HEK293 (cell line): ENCODE measurements at regions not wholly inside any gene's neighbourhood (a gene's known extent, or its start where the extent isn't known, plus 50 kb on each side); places are given as distances from the start of the nearest gene placed in this dataset.

Source experiments
- CTCF ChIA-PET: fragments of 350-600 bp; formaldehyde crosslinking; extraction: SDS; loops from one replicate; lab custom pipeline; 2021; ENCODE audit warnings: antibody characterized with exemption; lab: Yijun Ruan, JAX
- POLR2A ChIA-PET: fragments of 300-600 bp; formaldehyde crosslinking; extraction: SDS; loops from one replicate; lab custom pipeline; 2020; ENCODE audit warnings: antibody characterized with exemption, inconsistent platforms; lab: Yijun Ruan, JAX
- H3K27ac ChIP-seq: fragments of 200-500 bp; sonication (Bioruptor generic); 2 replicates; pipeline ENCODE4 v1.5.1; 2014; ENCODE audit warnings: low read depth, low read length, control low read depth, inconsistent platforms; ENCODE audit errors: extremely low read depth
- H3K36me3 ChIP-seq, 2 experiments: fragments of 200-500 bp in 1 of 2; sonication (Bioruptor generic) in 1 of 2; 1 replicate in 1 of 2; 2 replicates in 1 of 2; pipeline ENCODE4 v1.5.1; 2014 to 2017; ENCODE audit warnings: inconsistent platforms in 2 of 2, low read length in 2 of 2; ENCODE audit not compliant: control insufficient read depth in 2 of 2, insufficient read depth in 1 of 2
- H3K4me1 ChIP-seq: fragments of 200-500 bp; sonication (Bioruptor generic); 2 replicates; pipeline ENCODE4 v1.5.1; 2014; ENCODE audit warnings: mild to moderate bottlenecking, low read length, inconsistent platforms; ENCODE audit not compliant: control insufficient read depth, insufficient read depth
- H3K4me3 ChIP-seq: 2 replicates; pipeline ENCODE4 v1.5.1; 2011; ENCODE audit warnings: low read depth, mild to moderate bottlenecking, control low read depth, low read length, moderate library complexity
- H3K9me3 ChIP-seq: fragments of 200-500 bp; sonication (Bioruptor generic); 2 replicates; pipeline ENCODE4 v1.5.1; 2014; ENCODE audit warnings: low read depth, low read length, inconsistent platforms; ENCODE audit not compliant: control insufficient read depth, insufficient read depth
- KLF9 ChIP-seq: fragments of 450-650 bp; formaldehyde crosslinking; IDR thresholded peaks from 2 replicates; pipeline ENCODE4 v1.5.1; 2016; ENCODE audit warnings: missing biosample characterization, missing genetic modification characterization, low read depth
- RBAK ChIP-seq: fragments of 450-650 bp; formaldehyde crosslinking; IDR thresholded peaks from 2 replicates; pipeline ENCODE4 v1.5.1; 2016; ENCODE audit warnings: missing biosample characterization, missing genetic modification characterization
- SCRT1 ChIP-seq: fragments of 450-650 bp; formaldehyde crosslinking; IDR thresholded peaks from 2 replicates; pipeline ENCODE4 v1.5.1; 2016; ENCODE audit warnings: missing biosample characterization, missing genetic modification characterization, borderline replicate concordance
- SP7 ChIP-seq: fragments of 450-650 bp; formaldehyde crosslinking; IDR thresholded peaks from 2 replicates; pipeline ENCODE4 v1.5.1; 2016; ENCODE audit warnings: missing biosample characterization, missing genetic modification characterization
- TCF7L2 ChIP-seq: IDR thresholded peaks from 2 replicates; pipeline ENCODE4 v1.6.1; 2011; ENCODE audit warnings: low read depth, mild to moderate bottlenecking, inconsistent platforms, low read length, moderate library complexity, borderline replicate concordance
- YY1 ChIP-seq: fragments of 450-650 bp; formaldehyde crosslinking; IDR thresholded peaks from 2 replicates; pipeline ENCODE4 v1.5.1; 2018; ENCODE audit warnings: missing biosample characterization, missing genetic modification characterization
- ZBTB44 ChIP-seq: fragments of 450-650 bp; IDR thresholded peaks from 2 replicates; pipeline ENCODE4 v1.5.1; 2018; ENCODE audit warnings: missing biosample characterization, mild to moderate bottlenecking, missing genetic modification characterization
- ZFP41 ChIP-seq: fragments of 450-650 bp; formaldehyde crosslinking; IDR thresholded peaks from 2 replicates; pipeline ENCODE4 v1.5.1; 2016; ENCODE audit warnings: missing biosample characterization, missing genetic modification characterization, borderline replicate concordance
- ZNF112 ChIP-seq: fragments of 450-650 bp; formaldehyde crosslinking; IDR thresholded peaks from 2 replicates; pipeline ENCODE4 v1.5.0; 2017; ENCODE audit warnings: missing biosample characterization, missing genetic modification characterization
- ZNF138 ChIP-seq: fragments of 450-650 bp; formaldehyde crosslinking; IDR thresholded peaks from 2 replicates; pipeline ENCODE4 v1.5.1; 2016; ENCODE audit warnings: missing biosample characterization, missing genetic modification characterization, borderline replicate concordance
- ZNF223 ChIP-seq: fragments of 450-650 bp; formaldehyde crosslinking; IDR thresholded peaks from 2 replicates; pipeline ENCODE4 v1.5.1; 2016; ENCODE audit warnings: missing biosample characterization, missing genetic modification characterization
- ZNF24 ChIP-seq: fragments of 450-650 bp; formaldehyde crosslinking; IDR thresholded peaks from 2 replicates; pipeline ENCODE4 v1.5.1; 2016; ENCODE audit warnings: missing biosample characterization, missing genetic modification characterization
- ZNF274 ChIP-seq, 2 experiments: fragments of 200-500 bp in 1 of 2; fragments of 450-650 bp in 1 of 2; sonication (Bioruptor generic) in 1 of 2; formaldehyde crosslinking in 1 of 2; IDR thresholded peaks; 2 replicates each; pipeline versions ENCODE4 v1.5.1 to v1.6.1; 2014 to 2016; ENCODE audit warnings: borderline replicate concordance in 1 of 2, inconsistent platforms in 1 of 2, low read length in 1 of 2, missing biosample characterization in 1 of 2, missing genetic modification characterization in 1 of 2
- ZNF324 ChIP-seq: fragments of 450-650 bp; formaldehyde crosslinking; IDR thresholded peaks from 2 replicates; pipeline ENCODE4 v1.5.1; 2016; ENCODE audit warnings: missing biosample characterization, missing genetic modification characterization
- ZNF350 ChIP-seq: fragments of 450-650 bp; formaldehyde crosslinking; IDR thresholded peaks from 2 replicates; pipeline ENCODE4 v1.5.0; 2017; ENCODE audit warnings: missing biosample characterization, mild to moderate bottlenecking, missing genetic modification characterization
- ZNF416 ChIP-seq: fragments of 450-650 bp; formaldehyde crosslinking; IDR thresholded peaks from 2 replicates; pipeline ENCODE4 v1.5.1; 2016; ENCODE audit warnings: missing biosample characterization, missing genetic modification characterization
- ZNF449 ChIP-seq: fragments of 450-650 bp; formaldehyde crosslinking; IDR thresholded peaks from 2 replicates; pipeline ENCODE4 v1.5.1; 2017; ENCODE audit warnings: missing biosample characterization, mild to moderate bottlenecking, missing genetic modification characterization, moderate library complexity
- ZNF473 ChIP-seq: fragments of 450-650 bp; formaldehyde crosslinking; IDR thresholded peaks from 2 replicates; pipeline ENCODE4 v1.5.1; 2017; ENCODE audit warnings: missing biosample characterization, missing genetic modification characterization
- ZNF501 ChIP-seq: fragments of 450-650 bp; formaldehyde crosslinking; IDR thresholded peaks from 2 replicates; pipeline ENCODE4 v1.5.1; 2016; ENCODE audit warnings: missing biosample characterization, missing genetic modification characterization
- ZNF558 ChIP-seq: fragments of 450-650 bp; formaldehyde crosslinking; IDR thresholded peaks from 2 replicates; pipeline ENCODE4 v1.5.1; 2016; ENCODE audit warnings: missing biosample characterization, missing genetic modification characterization
- ZNF623 ChIP-seq: fragments of 450-650 bp; formaldehyde crosslinking; IDR thresholded peaks from 2 replicates; pipeline ENCODE4 v1.5.1; 2016; ENCODE audit warnings: missing biosample characterization, missing genetic modification characterization
- ZNF626 ChIP-seq: fragments of 450-650 bp; sonication (Bioruptor Pico); formaldehyde crosslinking; IDR thresholded peaks from 2 replicates; pipeline ENCODE4 v1.5.1; 2018; ENCODE audit warnings: missing biosample characterization, missing genetic modification characterization, inconsistent platforms
- ZNF660 ChIP-seq: fragments of 450-650 bp; IDR thresholded peaks from 2 replicates; pipeline ENCODE4 v1.5.1; 2018; ENCODE audit warnings: missing biosample characterization, mild to moderate bottlenecking, missing genetic modification characterization
- ZNF768 ChIP-seq: fragments of 450-650 bp; formaldehyde crosslinking; IDR thresholded peaks from 2 replicates; pipeline ENCODE4 v1.5.1; 2018; ENCODE audit warnings: missing biosample characterization, mild to moderate bottlenecking, missing genetic modification characterization
- ZNF777 ChIP-seq: fragments of 450-650 bp; formaldehyde crosslinking; IDR thresholded peaks from 2 replicates; pipeline ENCODE4 v1.5.1; 2017; ENCODE audit warnings: missing biosample characterization, missing genetic modification characterization, borderline replicate concordance
- ZNF785 ChIP-seq: fragments of 450-650 bp; formaldehyde crosslinking; IDR thresholded peaks from 2 replicates; pipeline ENCODE4 v1.5.1; 2016; ENCODE audit warnings: missing biosample characterization, missing genetic modification characterization
- ZNF791 ChIP-seq: fragments of 450-650 bp; formaldehyde crosslinking; IDR thresholded peaks from 2 replicates; pipeline ENCODE4 v1.5.1; 2016; ENCODE audit warnings: missing biosample characterization, missing genetic modification characterization
- ZSCAN5A ChIP-seq: fragments of 450-650 bp; formaldehyde crosslinking; IDR thresholded peaks from 2 replicates; pipeline ENCODE4 v1.5.1; 2016; ENCODE audit warnings: missing biosample characterization, missing genetic modification characterization

GRCh38 chr13:99734013-99734693 lies 232.9 kb downstream of the TM9SF2 start:
- Histone ChIP-seq H3K4me3 (no peak overlapping the region), H3K36me3 (no peaks in the 10 kb centered on the region), H3K4me1 (no peaks in the 10 kb centered on the region)
- ChIA-PET CTCF (no interaction called here), POLR2A (no interaction called here)
- TF ChIP-seq SP7 (tag by site-specific recombination) (no peak), ZNF350 (no peak), ZNF416 (tag by site-specific recombination) (no peak), ZNF112 (no peak), ZNF791 (tag by site-specific recombination) (no peak), ZNF473 (tag by site-specific recombination) (no peak), ZNF223 (tag by site-specific recombination) (no peak), ZNF768 (tag by site-specific recombination) (no peak), ZNF449 (no peak), ZFP41 (tag by site-specific recombination) (no peak), SCRT1 (no peak), ZSCAN5A (tag by site-specific recombination) (no peak), ZNF777 (tag by site-specific recombination) (no peak), ZNF324 (tag by site-specific recombination) (no peak), ZNF626 (no peak), KLF9 (no peak), ZNF623 (tag by site-specific recombination) (no peak), ZNF785 (tag by site-specific recombination) (no peak)
- TF ChIP-seq, all 188 proteins: peak for 0
- Histone ChIP-seq H3K27ac (no peak overlapping the region), H3K9me3 (no peaks in the 10 kb centered on the region)

GRCh38 chr13:99733346-99733745 lies 232.1 kb downstream of the TM9SF2 start:
- CTCF ChIA-PET: no interaction called here
- no peak for TF ChIP-seq ZNF274 (IDR thresholded peaks at IDR 0.05; ENCODE audit: low read length)
- TF ChIP-seq ZNF274 (tag by site-specific recombination; IDR thresholded peaks at IDR 0.05; ENCODE audit: borderline replicate concordance): no peak
- TF ChIP-seq TCF7L2: no peak
- no peak for TF ChIP-seq ZBTB44 (tag by site-specific recombination)
- no peak for TF ChIP-seq YY1 (tag by site-specific recombination)
- TF ChIP-seq ZNF501 (tag by site-specific recombination): no peak
- no peak for TF ChIP-seq ZNF24 (tag by site-specific recombination)
- no peak for TF ChIP-seq ZNF138 (tag by site-specific recombination)
- TF ChIP-seq RBAK: no peak
- TF ChIP-seq ZNF660: no peak
- no peak for TF ChIP-seq ZNF558 (tag by site-specific recombination)
- Histone ChIP-seq H3K27ac (no peak overlapping the region), H3K9me3 (no peaks in the 10 kb centered on the region), H3K36me3 (no peaks in the 10 kb centered on the region), H3K4me1 (no peaks in the 10 kb centered on the region), H3K4me3 (no peak overlapping the region)
- POLR2A ChIA-PET: no interaction called here
